Limb (tissue), 2 donors: ENCODE measurements at regions not wholly inside any gene's neighbourhood (a gene's known extent, or its start where the extent isn't known, plus 50 kb on each side); places are given as distances from the start of the nearest gene placed in this dataset.
"Not testable (repeated sequence)": the region's sequence is repeated elsewhere in the genome, so short reads cannot be mapped to it uniquely, and the experiment has no call there.

Experiments
- DNase-seq, 2 donors: peaks; one replicate each; pipeline ENCODE4 v3.0.0-alpha.2; 2016; ENCODE audit errors: extremely low spot score in 2 of 2

DNA sequence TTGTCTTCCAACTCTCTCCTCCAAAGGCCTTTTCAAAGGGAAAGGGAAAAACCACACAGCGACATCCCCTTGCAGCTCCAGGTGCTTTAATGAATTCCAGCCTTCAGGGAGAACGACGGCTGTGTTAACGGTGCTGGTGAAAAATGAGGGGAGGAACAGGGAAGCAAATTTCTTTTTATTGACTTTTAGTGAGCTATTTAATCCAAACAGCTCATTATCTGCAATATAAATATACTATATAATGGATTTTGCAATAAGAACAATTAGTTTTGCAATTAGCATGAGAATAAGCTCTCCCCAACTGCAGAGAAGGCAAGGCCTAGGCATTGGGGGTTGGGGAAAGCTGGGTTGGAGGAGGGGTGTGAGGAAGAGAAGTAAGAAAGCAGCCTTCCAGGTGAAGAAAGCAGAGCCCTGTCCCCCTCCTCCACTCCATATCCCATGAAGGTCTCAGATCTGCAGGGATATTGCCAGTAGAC, 159.0 kb upstream of the ZC3H12A start:
- DNase-seq, result no peak

DNA sequence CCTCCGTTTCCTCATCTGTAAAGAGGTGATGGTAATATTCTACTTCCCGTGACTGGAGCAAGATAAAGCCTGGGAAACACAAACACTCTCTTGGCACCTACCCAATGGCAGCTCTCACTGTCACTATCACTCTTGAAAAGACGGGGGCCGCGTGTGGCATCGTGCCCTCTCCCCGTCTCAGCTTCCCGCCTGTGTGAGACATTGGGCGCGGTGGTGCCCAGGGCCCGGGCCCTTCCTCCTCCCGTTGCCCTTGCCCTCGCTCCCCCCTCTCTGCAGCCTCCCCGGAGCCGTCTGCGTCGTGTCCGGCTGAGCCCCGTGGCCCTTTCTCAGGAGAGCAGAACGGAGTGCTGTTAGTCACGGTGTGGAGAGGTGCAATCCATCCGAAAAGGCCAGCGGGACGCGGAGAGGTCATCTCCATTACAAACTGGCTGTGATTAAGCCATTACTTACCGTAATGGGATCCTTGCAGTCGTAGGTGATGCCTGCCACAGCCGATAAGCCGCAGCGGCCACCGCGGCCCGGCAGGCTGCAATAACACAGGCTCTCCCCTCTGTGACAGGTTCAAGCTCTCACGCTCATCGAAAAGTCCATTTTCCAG, 156.4 kb upstream of the ZC3H12A start:
- no peak for DNase-seq

DNA sequence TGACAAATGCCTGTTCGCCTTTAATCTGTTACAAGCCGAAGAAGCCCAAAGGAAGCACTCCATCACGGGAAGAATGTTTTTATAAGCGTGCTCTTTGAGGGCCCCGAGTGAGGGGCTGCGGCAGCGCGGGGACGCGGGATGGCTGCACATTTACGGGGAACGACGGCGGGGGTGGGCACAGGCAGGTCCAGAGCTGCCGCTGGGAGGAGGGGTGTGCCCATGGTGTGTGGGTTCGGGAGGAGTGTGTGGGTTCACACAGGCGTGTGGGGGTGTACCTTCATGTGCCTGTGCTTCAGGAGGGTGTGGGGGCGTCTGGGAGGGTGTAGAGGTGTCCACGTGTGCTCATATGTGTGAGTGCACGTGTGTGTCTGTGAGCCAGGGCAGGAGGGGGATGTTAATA, 155.9 kb upstream of the ZC3H12A start:
- DNase-seq, result no peak

DNA sequence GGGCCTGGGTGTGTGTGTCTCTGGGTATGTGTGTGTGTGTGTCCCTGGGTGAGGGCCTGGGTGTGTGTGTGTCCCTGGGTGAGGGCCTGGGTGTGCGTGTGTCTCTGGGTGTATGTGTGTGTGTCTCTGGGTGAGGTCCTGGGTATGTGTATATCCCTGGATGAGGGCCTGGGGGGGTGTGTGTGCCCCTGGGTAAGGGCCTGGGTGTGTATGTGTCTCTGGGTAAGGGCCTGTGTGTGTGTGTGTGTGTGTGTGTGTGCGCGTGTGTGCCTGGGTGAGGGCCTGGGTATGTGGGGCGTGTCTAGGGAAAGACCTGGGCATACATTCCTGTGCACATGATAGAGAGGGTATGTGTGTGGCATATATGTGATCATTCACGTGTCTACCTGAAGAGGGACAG, 155.1 kb upstream of the ZC3H12A start:
- no peak for DNase-seq

DNA sequence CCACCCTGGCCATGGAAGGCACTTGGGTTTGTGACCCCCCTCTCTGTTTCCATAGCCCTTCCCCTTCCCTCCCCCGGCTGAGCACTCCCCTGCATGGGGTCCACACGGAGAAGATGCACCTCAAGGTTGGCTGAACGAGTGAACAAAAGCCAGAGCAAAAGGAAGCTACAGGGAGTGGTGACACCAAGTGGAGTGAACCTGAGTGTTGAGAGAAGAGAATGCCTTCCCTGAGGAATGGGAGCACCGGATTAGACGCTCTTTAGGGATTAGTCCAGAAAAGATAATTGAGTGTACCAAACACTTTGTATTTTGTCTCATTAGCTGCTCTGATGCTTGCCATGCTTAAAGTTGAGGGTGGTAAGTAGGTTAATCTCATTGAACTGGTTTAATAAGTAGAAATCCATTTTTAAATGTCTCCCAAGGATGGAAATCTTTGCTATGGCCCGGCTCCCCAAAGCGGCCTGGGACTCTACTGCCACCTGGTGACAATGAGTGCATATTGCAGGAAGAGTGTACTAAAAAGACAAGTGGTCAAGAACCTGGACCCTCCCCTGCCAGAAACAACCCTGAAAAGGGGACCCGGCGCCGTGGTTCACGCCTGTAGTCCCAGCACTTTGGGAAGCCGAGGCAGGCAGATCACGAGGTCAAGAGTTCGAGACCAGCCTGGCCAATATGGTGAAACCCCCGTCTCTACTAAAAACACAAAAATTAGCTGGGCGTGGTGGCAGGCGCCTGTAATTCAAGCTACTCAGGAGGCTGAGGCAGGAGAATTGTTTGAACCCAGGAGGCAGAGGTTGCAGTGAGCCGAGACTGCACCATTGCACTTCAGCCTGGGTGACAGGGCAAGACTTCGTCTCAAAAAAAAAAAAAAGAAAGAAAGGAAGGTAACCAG, 150.6 kb upstream of the ZC3H12A start:
- DNase-seq, result no peak

DNA sequence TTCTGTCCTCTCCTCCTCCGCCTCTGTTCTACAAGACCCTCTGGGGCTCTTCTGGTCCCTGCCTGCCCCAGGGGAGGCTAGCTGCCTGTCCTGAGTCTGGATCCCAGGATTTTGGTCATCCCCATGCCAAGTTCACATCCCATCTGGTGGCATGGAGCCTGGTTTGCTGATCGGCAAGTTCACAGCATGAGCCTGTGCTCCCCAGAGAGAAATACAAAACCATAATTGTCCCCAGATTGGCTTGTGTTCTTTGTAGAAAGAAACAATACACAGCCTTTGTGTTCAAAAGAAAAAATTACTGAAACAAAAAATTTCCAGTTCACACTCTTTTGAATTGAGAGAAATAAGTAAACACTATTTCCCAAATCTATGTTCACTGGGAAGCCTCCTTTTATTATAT, 149.4 kb upstream of the ZC3H12A start:
- DNase-seq, result no peak

DNA sequence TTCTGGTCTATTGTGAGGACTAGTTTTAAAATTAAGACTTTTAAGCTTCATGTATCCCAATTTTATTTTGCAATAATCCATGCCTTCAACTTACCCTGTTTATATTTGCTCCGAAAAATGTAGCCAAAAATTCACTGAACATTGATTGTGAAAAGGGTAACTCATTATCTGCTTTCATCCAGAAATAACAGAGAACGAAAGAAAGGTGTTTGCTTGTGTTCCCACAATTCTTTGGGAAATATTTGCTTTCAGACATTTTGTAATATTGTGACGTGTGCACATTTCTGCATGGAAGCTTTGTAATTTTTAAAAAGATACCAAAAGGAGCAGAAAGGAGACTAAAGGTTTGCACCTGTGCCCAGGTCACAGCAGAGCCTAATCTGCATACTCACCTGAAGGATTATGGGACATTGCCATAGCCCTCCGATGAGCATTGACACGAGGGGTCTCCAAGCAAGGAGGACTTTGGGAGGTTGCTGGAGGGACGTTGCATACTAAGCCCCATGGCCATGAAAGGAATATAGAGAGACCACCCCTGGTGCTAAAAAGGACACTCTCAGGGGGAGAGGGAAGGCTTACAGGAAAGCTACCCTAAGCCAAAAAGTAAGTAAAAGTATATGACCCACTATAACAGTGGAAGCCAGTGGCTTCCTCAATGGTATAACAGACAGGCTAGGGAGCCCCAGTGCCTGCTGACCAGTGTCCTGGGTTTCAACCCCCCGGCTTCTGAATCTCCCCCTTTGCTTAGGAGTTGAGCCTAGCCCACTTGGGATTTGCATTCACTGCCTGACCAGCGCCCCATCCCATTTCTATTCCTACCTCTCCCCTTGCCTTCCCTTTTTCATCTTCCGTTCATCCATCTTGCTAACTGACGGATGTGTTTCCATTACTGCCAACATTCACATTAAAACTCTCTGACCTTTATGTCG, 148.6 kb upstream of the ZC3H12A start:
- DNase-seq, result no peak

DNA sequence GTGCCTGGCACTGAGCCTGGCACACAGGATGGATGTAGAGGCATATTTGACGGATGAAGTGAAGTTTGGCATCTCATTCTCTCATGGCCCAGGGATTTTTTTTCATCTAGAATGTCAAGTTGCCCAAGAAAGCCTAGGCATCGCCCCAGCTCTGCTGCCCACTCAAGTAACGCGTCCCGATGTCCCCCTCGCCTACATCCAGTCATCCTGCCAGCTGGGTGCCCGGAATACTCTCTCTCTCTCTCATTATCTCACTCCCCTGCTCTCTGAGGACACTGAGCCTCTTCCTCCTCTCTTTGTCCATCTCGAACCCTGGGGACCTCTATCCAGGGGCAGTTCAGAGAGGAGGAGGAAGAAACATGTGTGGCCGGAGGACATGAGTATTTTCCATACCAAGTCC, 142.3 kb upstream of the ZC3H12A start:
- DNase-seq, result no peak

DNA sequence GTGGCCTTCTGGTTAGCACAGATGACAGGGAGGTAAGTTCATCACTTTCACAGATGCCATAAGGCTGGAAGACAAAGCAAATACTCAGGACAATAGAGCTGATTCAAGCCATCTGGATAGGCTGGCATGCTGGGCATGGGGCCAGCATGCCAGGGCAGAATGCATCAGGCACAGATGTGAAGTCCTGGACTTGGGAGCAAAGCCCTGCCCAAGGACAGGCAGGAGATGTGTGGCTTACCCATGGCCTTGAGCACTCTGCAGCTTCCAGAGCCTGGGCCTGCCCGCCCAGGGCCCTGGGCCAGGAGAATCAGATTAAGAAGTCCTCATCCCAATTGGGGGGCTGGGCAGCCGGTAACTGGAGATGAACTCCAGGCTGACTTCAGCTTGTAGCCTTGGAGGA, 135.7 kb upstream of the ZC3H12A start:
- DNase-seq, result no peak

DNA sequence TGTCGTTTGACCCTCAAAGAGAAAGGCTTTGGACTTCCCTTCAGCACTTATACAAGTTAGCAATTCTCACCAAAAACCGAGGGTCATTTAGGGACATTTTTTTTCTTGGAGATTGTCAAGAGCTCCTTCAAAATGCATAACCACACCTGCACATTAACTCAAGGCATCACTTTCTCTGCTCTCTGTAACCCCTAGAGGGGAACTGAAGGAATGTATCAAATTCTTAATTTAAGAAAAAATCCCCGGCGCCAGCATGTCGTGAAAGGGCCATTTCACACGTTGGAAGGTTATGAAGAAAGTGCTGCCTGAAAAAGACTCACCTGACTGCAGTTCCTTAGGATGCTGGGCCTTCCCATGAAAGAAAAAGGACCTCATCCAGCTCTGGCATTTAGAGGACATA, 131.6 kb upstream of the ZC3H12A start:
- DNase-seq, result no peak

DNA sequence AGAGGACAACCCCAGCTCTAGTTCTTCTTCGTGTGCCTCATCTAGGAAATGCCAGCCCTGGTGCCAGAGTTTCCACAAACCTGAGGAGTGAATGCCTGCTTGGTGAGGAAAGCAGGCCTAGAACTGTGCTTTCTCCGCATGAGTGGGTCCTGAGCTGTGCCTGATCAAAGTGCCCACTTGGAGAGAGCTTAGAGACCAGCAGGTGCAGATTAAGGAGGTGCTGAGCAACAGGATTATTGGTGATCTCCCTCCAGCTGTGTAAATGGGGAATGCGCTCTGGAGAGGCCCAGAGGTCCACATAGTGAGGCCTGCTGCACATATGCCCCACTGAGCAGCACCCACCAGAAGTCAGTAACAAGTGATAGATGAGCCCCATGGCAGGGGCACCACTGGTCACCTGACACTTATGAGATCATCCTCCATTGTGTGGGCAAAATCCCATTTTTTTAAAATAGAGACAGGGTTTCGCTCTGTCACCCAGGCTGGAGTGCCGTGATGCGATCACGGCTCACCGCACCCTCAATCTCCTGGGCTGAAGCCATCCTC, 127.2 kb upstream of the ZC3H12A start:
- DNase-seq, result no peak

DNA sequence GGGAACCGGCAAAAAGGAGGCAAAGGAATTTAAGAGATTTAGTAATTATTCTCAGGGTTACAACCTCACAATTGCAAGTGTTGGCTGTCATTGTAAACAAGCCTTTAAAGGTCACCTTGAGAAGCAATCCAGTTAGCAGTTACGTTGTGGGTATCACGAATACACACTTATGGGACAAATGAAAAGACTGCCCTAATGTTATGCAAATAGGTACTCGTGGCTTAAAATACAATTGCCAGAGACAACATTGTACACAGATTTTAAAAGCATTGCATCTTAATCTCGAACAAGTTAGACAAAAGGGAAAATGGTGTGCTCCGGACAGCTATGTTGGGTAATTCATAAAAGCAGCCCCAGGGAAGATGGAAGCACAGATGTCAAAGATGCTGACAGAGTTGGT, 120.5 kb upstream of the ZC3H12A start:
- DNase-seq, result no peak

DNA sequence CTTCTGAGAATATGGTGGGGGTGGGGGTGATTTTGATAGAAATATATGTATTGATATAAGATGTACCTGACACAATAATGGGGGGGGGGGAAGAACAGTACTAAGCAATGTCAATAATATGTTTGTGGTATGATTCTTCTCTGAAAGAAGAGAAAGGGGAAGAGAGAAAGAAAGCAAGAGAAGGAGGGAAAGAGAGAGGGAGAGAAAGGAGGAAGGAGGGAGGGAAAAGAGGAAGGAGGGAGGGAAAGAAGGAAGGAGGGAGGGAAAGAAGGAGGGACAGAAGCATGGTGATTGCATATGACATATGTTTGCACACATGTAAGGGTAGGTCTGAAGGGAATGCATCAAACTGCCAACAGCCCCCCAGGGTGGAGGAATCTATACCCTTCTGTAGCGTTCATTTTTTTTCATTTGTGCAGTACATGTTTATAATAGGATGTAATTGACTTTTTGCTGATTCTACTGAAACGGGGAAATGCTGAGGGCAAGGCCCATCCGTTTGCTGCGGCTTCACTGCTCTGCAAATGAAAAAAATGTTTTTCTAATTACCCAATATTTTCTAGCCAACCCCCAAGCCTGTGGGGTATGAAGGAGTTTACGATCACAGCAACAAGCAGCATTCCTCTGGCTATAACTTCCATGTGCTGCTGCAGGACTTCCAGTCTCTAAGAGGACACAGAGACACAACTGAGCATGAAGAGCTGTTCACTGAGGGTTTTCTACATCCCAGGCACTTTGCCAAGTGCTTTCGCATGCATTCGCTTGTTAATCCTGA, 119.3 kb upstream of the ZC3H12A start:
- DNase-seq, result no peak

DNA sequence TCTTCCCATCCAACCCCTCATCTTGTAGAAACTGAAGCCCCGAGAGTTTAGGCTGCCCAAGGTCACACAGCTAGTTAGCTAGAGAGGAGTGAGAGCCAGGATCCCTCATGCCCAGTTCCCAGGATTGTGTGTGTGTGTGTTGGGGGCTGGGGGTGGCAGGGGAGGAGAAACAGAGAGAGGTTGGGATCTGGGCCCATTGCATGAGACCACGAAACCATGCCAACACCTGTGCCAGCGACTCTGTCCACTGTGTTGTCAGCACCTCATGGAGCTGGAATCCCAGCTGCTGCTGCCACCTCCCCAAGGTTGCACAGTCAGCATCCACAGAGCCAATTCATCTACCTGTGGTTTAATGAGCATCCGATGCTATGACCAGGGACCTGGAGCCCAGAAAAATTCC, 115.4 kb upstream of the ZC3H12A start:
- DNase-seq, result no peak

DNA sequence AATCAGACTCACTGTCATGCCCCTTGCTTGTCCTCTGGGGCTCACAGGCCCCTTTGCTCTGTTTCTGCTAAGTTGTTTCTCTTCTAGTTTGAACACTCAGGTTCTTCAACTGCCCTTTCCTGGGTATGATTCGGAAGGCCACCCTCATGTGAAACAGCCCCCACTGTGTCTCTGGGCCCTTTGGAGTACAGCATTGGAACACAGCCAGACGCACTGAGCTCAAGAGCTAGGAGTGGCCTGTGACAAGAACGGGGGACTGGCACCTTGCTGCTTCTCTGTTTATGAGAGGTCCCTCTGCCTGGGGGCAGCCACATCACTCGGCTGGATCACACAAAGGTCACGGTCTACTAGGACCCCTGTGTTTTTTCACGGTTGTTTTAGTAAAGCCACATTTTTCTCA, 114.4 kb upstream of the ZC3H12A start:
- DNase-seq, result no peak

DNA sequence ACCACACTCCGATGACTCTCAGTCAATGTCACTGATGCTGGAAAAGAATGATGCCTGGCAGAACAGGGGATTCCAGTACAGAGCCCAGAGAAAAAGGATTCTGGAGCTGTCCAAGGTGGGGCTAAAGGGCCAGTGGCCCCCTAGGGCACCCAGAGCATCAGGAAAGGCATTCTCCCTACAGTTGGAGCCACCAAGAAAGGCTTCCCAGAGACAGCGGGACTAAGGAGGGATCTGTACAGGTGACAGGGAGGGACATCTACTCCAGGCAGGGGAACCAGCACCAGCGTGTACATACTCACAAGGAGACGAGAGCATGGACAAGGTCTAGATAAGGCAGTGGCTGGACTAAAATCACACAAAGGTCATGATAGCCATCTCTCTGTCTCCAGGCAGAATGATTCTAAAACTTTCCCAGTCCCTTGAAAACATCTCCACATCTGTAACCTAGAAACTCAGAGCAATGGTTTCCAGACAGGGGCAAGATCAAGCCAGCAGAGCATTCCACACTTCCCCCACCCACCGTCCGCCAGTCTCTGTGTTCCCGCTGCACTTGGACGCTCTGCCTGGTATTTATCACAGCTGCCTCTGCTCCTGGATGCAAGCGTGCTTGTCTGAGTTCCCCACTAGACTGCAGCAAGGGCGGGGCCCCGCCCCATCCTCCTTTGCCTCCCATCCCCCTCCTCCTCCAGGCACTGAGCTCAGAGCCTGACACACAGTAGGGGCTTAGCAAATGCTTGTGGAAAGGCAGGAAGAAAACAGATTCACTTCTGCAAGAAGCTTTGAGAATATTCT, 111.6 kb upstream of the ZC3H12A start:
- DNase-seq, result peak; percentile 7 to 38

DNA sequence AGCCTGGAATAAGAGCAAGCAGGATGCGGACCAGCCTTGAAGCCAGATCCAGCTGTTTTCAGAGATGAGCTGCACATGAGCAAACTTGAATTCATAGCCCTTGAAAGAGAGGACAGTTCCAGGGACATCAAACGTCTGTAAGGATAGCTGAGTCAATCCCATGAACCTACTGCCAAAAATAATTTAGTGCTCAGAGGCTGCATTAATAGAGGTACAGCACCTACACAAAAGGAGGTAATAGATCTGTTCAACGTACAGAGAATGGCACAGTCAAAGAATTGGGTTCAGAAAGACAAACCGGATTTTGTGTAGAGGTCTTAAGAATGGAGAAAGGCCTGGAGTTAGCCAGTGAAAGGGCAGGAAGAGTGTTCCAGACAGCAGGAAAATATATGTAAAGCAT, 110.8 kb upstream of the ZC3H12A start:
- DNase-seq, result no peak

DNA sequence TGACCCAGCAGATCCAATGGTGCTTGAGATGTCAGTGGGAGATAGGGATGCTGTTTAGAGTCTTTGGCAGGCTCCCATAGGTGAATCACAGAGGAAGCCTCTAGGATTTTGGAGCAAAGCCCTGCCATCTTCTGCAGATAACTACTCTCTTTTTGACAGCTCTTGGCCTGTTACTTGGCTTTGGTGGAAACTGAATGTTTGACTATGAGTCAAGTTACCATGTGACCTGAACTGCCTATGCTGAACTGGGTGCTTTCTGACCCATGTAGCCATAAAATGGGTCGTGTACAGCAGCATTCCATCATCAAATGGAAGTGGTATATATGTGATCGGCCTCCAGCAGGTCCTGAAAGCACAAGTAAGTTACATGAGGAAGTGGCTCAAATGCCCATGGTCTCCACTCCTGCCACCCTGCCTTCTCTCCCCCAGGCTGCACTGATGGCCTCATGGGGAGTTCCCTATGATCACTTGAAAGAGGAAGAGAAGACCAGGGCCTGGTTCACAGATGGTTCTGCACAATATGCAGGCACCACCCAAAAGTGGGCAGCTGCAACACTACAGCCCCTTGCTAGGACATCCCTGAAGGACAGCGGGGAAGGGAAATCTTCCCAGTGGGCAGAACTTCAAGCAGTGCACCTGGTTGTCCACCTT, 105.6 kb upstream of the ZC3H12A start:
- not testable (repeated sequence) for DNase-seq

DNA sequence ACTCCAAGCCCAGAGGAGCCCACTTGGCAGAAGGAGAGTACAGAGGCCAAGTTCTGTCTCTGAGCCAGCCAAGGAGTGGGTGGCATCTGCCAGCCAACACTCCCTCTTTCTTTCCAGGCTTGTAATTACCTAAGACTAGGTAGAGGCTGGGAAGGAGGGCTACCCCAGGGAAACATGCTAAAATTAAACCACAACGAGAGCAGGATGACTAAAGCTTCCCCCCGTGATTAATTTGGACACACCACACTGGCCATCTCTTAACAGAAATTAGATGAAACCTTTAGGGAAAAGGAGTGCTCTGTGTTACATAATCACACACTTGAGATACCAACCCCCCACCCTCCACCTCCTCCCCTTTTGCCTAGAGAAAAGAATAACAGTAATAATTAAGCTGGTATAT, 102.1 kb upstream of the ZC3H12A start:
- DNase-seq, result no peak

DNA sequence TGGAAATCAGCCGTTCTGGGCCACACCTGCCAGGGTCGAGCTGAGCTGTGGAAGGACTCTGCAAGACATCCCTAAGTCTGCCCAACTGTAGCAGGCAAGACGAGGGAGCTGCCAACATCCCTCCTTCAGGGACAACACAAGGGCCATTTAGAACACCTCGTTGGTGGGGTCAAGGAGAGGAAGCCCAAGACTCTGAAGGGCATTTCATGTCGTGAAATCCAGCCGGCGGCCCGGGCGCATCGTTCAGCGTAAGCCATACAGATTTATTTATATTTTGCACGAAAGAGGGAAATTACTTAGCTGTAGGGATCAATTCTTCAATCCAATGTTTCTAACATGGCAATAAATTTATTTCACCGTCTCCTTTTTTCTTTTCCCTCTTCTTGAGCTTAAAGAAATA, 101.7 kb upstream of the ZC3H12A start:
- DNase-seq, result no peak
